H9 (cell line): ENCODE measurements at regions not wholly inside any gene's neighbourhood (a gene's known extent, or its start where the extent isn't known, plus 50 kb on each side); places are given as distances from the start of the nearest gene placed in this dataset.
A peak's percentile ranks its signal among the peaks of the same experiment; 100 is the strongest.

Experiments
- DNase-seq: peaks from one replicate; pipeline ENCODE4 v3.0.0-alpha.2; 2017
- H2AFZ ChIP-seq: one replicate; pipeline ENCODE4 v1.6.1; 2013; ENCODE audit warnings: mild to moderate bottlenecking, low read length, control low read depth, moderate library complexity
- H2AK5ac ChIP-seq: 2 replicates; pipeline ENCODE4 v1.6.1; 2013; ENCODE audit warnings: low read length, control low read depth, mixed read lengths; ENCODE audit not compliant: insufficient read length
- H2BK120ac ChIP-seq: one replicate; pipeline ENCODE4 v1.6.1; 2013; ENCODE audit warnings: low read depth, mild to moderate bottlenecking, low read length, control low read depth, inconsistent platforms; ENCODE audit not compliant: poor library complexity, severe bottlenecking
- H2BK12ac ChIP-seq: 2 replicates; pipeline ENCODE4 v1.6.1; 2013; ENCODE audit warnings: low read length, control low read depth, mixed read lengths, low read depth; ENCODE audit not compliant: insufficient read length
- H2BK15ac ChIP-seq: 2 replicates; pipeline ENCODE4 v1.6.1; 2013; ENCODE audit warnings: low read depth, low read length, control low read depth
- H2BK20ac ChIP-seq: one replicate; pipeline ENCODE4 v1.6.1; 2013; ENCODE audit warnings: low read depth, mild to moderate bottlenecking, low read length, control low read depth, inconsistent platforms; ENCODE audit not compliant: poor library complexity, severe bottlenecking
- H2BK5ac ChIP-seq: 2 replicates; pipeline ENCODE4 v1.6.1; 2013; ENCODE audit warnings: low read length, control low read depth, mixed read lengths; ENCODE audit not compliant: insufficient read length
- H3K14ac ChIP-seq: 2 replicates; pipeline ENCODE4 v1.6.1; 2013; ENCODE audit warnings: low read length, control low read depth; ENCODE audit not compliant: insufficient read depth
- H3K18ac ChIP-seq: 2 replicates; pipeline ENCODE4 v1.6.1; 2013; ENCODE audit warnings: low read depth, mild to moderate bottlenecking, mixed read lengths, low read length, control low read depth; ENCODE audit not compliant: insufficient read length
- H3K23ac ChIP-seq: 2 replicates; pipeline ENCODE4 v1.6.1; 2013; ENCODE audit warnings: low read length, control low read depth, mixed read lengths, low read depth; ENCODE audit not compliant: insufficient read length
- H3K23me2 ChIP-seq: 2 replicates; pipeline ENCODE4 v1.6.1; 2013; ENCODE audit warnings: low read depth, mild to moderate bottlenecking, mixed read lengths, low read length, control low read depth; ENCODE audit not compliant: insufficient read length, poor library complexity, severe bottlenecking
- H3K27ac ChIP-seq: 2 replicates; pipeline ENCODE4 v1.5.1; 2013; ENCODE audit warnings: low read length, control low read depth, mixed read lengths, low read depth; ENCODE audit not compliant: insufficient read length
- H3K27me3 ChIP-seq: 2 replicates; pipeline ENCODE4 v1.6.1; 2013; ENCODE audit warnings: low read length, control low read depth, inconsistent platforms; ENCODE audit not compliant: insufficient read depth
- H3K4ac ChIP-seq: 2 replicates; pipeline ENCODE4 v1.6.1; 2013; ENCODE audit warnings: low read depth, mild to moderate bottlenecking, control low read depth, inconsistent platforms, low read length, moderate library complexity
- H3K4me1 ChIP-seq: 2 replicates; pipeline ENCODE4 v1.6.1; 2013; ENCODE audit warnings: low read length, control low read depth, inconsistent platforms; ENCODE audit not compliant: insufficient read depth
- H3K4me2 ChIP-seq: 2 replicates; pipeline ENCODE4 v1.6.1; 2013; ENCODE audit warnings: low read length, control low read depth, mixed read lengths; ENCODE audit not compliant: insufficient read length, insufficient read depth
- H3K56ac ChIP-seq: 2 replicates; pipeline ENCODE4 v1.6.1; 2013; ENCODE audit warnings: low read depth, mild to moderate bottlenecking, mixed read lengths, low read length, control low read depth; ENCODE audit not compliant: insufficient read length
- H3K79me1 ChIP-seq: 2 replicates; pipeline ENCODE4 v1.6.1; 2013; ENCODE audit warnings: low read depth, mild to moderate bottlenecking, moderate library complexity, low read length, control low read depth, inconsistent platforms; ENCODE audit not compliant: insufficient read depth, poor library complexity, severe bottlenecking
- H3K79me2 ChIP-seq: 2 replicates; pipeline ENCODE4 v1.6.1; 2013; ENCODE audit warnings: low read length, control low read depth, inconsistent platforms; ENCODE audit not compliant: insufficient read depth
- H3K9ac ChIP-seq: 2 replicates; pipeline ENCODE4 v1.6.1; 2013; ENCODE audit warnings: low read length, control low read depth, mixed read lengths; ENCODE audit not compliant: insufficient read length; ENCODE audit errors: extremely low read depth
- H3K9me3 ChIP-seq: one replicate; pipeline ENCODE4 v1.6.1; 2013; ENCODE audit warnings: low read depth, low read length, inconsistent platforms; ENCODE audit not compliant: control insufficient read depth
- H3T11ph ChIP-seq: one replicate; pipeline ENCODE4 v1.6.1; 2013; ENCODE audit warnings: mild to moderate bottlenecking, low read length, control low read depth, inconsistent platforms
- H4K20me1 ChIP-seq: one replicate; pipeline ENCODE4 v1.6.1; 2013; ENCODE audit not compliant: control insufficient read depth, insufficient read length, insufficient read depth
- H4K5ac ChIP-seq: 2 replicates; pipeline ENCODE4 v1.6.1; 2013; ENCODE audit warnings: low read depth, mild to moderate bottlenecking, mixed read lengths, low read length, control low read depth; ENCODE audit not compliant: insufficient read length
- H4K8ac ChIP-seq: replicated peaks from 2 replicates; pipeline ENCODE4 v1.6.1; 2013; ENCODE audit warnings: low read length, control low read depth, mixed read lengths, low read depth; ENCODE audit not compliant: insufficient read length
- H4K91ac ChIP-seq: 2 replicates; pipeline ENCODE4 v1.6.1; 2013; ENCODE audit warnings: low read depth, mild to moderate bottlenecking, moderate library complexity, mixed read lengths, low read length, control low read depth; ENCODE audit not compliant: insufficient read length
- H3K27ac Mint-ChIP-seq, 3 experiments: 2 replicates in 2 of 3; 3 replicates in 1 of 3; pipeline ENCODE4 v1.8.0; 2020 to 2021; ENCODE audit warnings: mixed read lengths in 3 of 3, mild to moderate bottlenecking in 1 of 3, moderate library complexity in 1 of 3
- H3K27me3 Mint-ChIP-seq: 2 replicates; pipeline ENCODE4 v1.8.0; 2021; ENCODE audit warnings: low read depth, mild to moderate bottlenecking, moderate library complexity, mixed read lengths
- H3K36me3 Mint-ChIP-seq, 3 experiments: 2 replicates in 2 of 3; 3 replicates in 1 of 3; pipeline ENCODE4 v1.8.0; 2020 to 2021; ENCODE audit warnings: low read depth in 3 of 3, mixed read lengths in 3 of 3; ENCODE audit not compliant: insufficient read depth in 1 of 3
- H3K4me1 Mint-ChIP-seq, 2 experiments: 2 replicates each; pipeline ENCODE4 v1.8.0; 2020; ENCODE audit warnings: mixed read lengths in 2 of 2
- H3K4me3 Mint-ChIP-seq, 2 experiments: 2 replicates in 1 of 2; 3 replicates in 1 of 2; pipeline ENCODE4 v1.8.0; 2020 to 2021; ENCODE audit warnings: mild to moderate bottlenecking in 2 of 2, mixed read lengths in 2 of 2, moderate library complexity in 1 of 2
- H3K9me3 Mint-ChIP-seq, 2 experiments: 2 replicates in 1 of 2; 3 replicates in 1 of 2; pipeline ENCODE4 v1.8.0; 2020; ENCODE audit warnings: mild to moderate bottlenecking in 2 of 2, mixed read lengths in 2 of 2, moderate library complexity in 1 of 2
- WGBS: extraction: QIAGEN DNeasy Blood & Tissue Kit; methylation state at CpG from one replicate; pipeline ENCODE4 v1.1.7; 2013; ENCODE audit warnings: missing lambda C conversion rate, low lambda C conversion rate, mixed read lengths; ENCODE audit not compliant: insufficient read length; ENCODE audit errors: extremely low coverage; 5-methylcytosine and 5-hydroxymethylcytosine counted together
- TF ChIP-seq, protein P1 (sequence below): fragments of 200-600 bp; sonication (generic); conservative IDR thresholded peaks from 3 replicates; pipeline ENCODE4 v1.8.0; 2021; ENCODE audit warnings: antibody characterized with exemption, mild to moderate bottlenecking

DNA sequence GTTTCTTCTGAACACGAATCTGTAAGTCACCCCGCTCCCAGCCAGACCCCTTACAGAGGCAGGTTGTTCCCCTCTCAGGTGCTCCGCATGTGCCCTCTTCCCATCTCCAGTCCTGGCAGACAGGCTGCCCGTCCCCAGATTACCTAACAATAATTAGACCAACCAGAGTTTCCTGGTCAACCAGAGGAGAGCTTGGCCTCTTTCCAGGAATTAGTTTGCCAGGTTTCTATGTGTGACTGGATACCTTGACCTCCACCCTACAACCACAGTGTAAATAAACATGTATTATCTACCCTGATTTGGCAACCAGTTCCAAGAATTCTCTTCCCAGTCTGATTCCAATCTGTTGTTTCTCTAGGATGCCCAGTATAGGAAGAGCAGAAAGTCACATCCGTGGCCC is 178.0 kb upstream of the UMPS start:
- Histone ChIP-seq H3K56ac (no peak overlapping the region), H3K4ac (no peak overlapping the region), H3K4me1 (no peaks in the 10 kb centered on the region), H3K79me2 (no peaks in the 10 kb centered on the region), H3K14ac (no peak overlapping the region), H4K8ac (no peak overlapping the region), H3K27ac (no peak overlapping the region), H2BK5ac (no peak overlapping the region), H4K20me1 (no peaks in the 10 kb centered on the region), H2AFZ (no peak overlapping the region), H3K9ac (no peak overlapping the region), H3K4me2 (no peak overlapping the region), H3K23me2 (no peaks in the 10 kb centered on the region), H2AK5ac (no peak overlapping the region), H2BK20ac (no peak overlapping the region), H3T11ph (no peak overlapping the region), H3K23ac (no peak overlapping the region), H2BK120ac (no peak overlapping the region), H2BK15ac (no peak overlapping the region), H3K27me3 (no peaks in the 10 kb centered on the region; the same call in 1 of the 2 replicates), H3K79me1 (no peaks in the 10 kb centered on the region), H4K91ac (no peak overlapping the region), H3K18ac (no peak overlapping the region), H4K5ac (no peak overlapping the region), H3K9me3 (no peaks in the 10 kb centered on the region), H2BK12ac (no peak overlapping the region)
- DNase-seq, result no peak
- no peak overlapping the region for H3K4me3 Mint-ChIP-seq
- H3K4me1 Mint-ChIP-seq, result peaks cover 1 to 3% of the 10 kb centered on the region in 2 experiments
- H3K36me3 Mint-ChIP-seq, result no peaks in the 10 kb centered on the region
- H3K9me3 Mint-ChIP-seq, result no peaks in the 10 kb centered on the region
- TF ChIP-seq, protein P1, sequence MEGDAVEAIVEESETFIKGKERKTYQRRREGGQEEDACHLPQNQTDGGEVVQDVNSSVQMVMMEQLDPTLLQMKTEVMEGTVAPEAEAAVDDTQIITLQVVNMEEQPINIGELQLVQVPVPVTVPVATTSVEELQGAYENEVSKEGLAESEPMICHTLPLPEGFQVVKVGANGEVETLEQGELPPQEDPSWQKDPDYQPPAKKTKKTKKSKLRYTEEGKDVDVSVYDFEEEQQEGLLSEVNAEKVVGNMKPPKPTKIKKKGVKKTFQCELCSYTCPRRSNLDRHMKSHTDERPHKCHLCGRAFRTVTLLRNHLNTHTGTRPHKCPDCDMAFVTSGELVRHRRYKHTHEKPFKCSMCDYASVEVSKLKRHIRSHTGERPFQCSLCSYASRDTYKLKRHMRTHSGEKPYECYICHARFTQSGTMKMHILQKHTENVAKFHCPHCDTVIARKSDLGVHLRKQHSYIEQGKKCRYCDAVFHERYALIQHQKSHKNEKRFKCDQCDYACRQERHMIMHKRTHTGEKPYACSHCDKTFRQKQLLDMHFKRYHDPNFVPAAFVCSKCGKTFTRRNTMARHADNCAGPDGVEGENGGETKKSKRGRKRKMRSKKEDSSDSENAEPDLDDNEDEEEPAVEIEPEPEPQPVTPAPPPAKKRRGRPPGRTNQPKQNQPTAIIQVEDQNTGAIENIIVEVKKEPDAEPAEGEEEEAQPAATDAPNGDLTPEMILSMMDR, result no peak
- H3K27me3 Mint-ChIP-seq, result peaks cover 7% of the 10 kb centered on the region
- WGBS, result no CpG with 5 or more reads among the region's 5 CpGs
- H3K27ac Mint-ChIP-seq, result peak overlapping the region in 1 of 3 experiments; percentile 34; a peak in 1 of 7 replicates
